KMS-11 (cell line): ENCODE measurements at regions not wholly inside any gene's neighbourhood (a gene's known extent, or its start where the extent isn't known, plus 50 kb on each side); places are given as distances from the start of the nearest gene placed in this dataset.

ENCODE experiments used
- H2AFZ ChIP-seq: fragments of 200-600 bp; sonication (generic); 2 replicates; pipeline ENCODE4 v1.6.1; 2016; ENCODE audit warnings: antibody characterized with exemption, mixed run types, low read depth
- H3K27ac ChIP-seq: fragments of 200-600 bp; sonication (generic); 2 replicates; pipeline ENCODE4 v1.6.1; 2016; ENCODE audit warnings: mild to moderate bottlenecking, mixed run types
- H3K27me3 ChIP-seq: fragments of 200-600 bp; sonication (generic); 2 replicates; pipeline ENCODE4 v1.6.1; 2017; ENCODE audit warnings: mild to moderate bottlenecking, low read depth, mixed run types, moderate library complexity; ENCODE audit not compliant: insufficient read depth
- H3K36me3 ChIP-seq: fragments of 200-600 bp; sonication (generic); 2 replicates; pipeline ENCODE4 v1.6.1; 2017; ENCODE audit warnings: mild to moderate bottlenecking, mixed run types; ENCODE audit not compliant: insufficient read depth
- H3K4me1 ChIP-seq: fragments of 200-600 bp; sonication (generic); 2 replicates; pipeline ENCODE4 v1.6.1; 2016; ENCODE audit warnings: mild to moderate bottlenecking, low read depth, mixed run types; ENCODE audit not compliant: poor library complexity, severe bottlenecking
- H3K4me2 ChIP-seq: fragments of 200-600 bp; sonication (generic); 2 replicates; pipeline ENCODE4 v1.7.0; 2016; ENCODE audit warnings: mild to moderate bottlenecking, mixed run types
- H3K4me3 ChIP-seq: fragments of 200-600 bp; sonication (generic); IDR thresholded peaks from 2 replicates; pipeline ENCODE4 v1.6.1; 2017; ENCODE audit warnings: low read depth, low read length, mixed read lengths; ENCODE audit not compliant: insufficient read depth
- H3K79me2 ChIP-seq: fragments of 200-600 bp; sonication (generic); 2 replicates; pipeline ENCODE4 v1.6.1; 2016; ENCODE audit warnings: low read depth, mixed run types; ENCODE audit not compliant: insufficient read depth
- H3K9ac ChIP-seq: fragments of 200-600 bp; sonication (generic); 2 replicates; pipeline ENCODE4 v1.6.1; 2016; ENCODE audit warnings: mild to moderate bottlenecking, mixed run types
- H4K20me1 ChIP-seq: fragments of 200-600 bp; sonication (generic); 2 replicates; pipeline ENCODE4 v1.6.1; 2016; ENCODE audit warnings: mild to moderate bottlenecking, mixed run types; ENCODE audit not compliant: insufficient read depth
- TF ChIP-seq, protein P1 (sequence below): fragments of 200-600 bp; sonication (generic); conservative IDR thresholded peaks from 2 replicates; pipeline ENCODE4 v1.6.1; 2017; ENCODE audit warnings: low read depth, mild to moderate bottlenecking, antibody characterized with exemption, low read length, moderate library complexity, mixed read lengths

DNA sequence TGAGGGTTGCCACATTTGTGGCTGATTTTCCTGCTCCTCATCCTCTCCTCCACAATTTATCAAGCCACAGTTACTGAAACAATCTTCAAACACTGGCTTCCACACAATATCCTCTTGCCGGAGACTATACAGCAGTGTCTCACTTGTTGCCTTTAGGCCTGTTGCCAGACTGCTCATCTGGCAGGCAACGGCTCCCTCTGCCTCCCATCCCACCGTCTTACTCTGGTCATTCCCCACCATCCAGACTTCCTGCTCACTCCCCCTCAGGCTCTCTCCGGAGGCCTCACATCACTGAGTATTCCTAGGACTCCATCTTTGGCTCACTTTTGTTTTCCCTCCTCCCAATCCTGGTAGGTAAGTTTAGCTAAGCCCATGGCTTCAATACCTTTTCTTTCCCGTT, 301.9 kb downstream of the IL20RB start:
- no peak overlapping the region for H3K27ac ChIP-seq
- no peak overlapping the region for H3K4me2 ChIP-seq
- no peaks in the 10 kb centered on the region for H3K4me1 ChIP-seq
- H2AFZ ChIP-seq: no peak overlapping the region
- H3K79me2 ChIP-seq: no peaks in the 10 kb centered on the region
- no peaks in the 10 kb centered on the region for H4K20me1 ChIP-seq
- H3K4me3 ChIP-seq: no peak overlapping the region
- H3K27me3 ChIP-seq: no peaks in the 10 kb centered on the region
- H3K9ac ChIP-seq: no peak overlapping the region
- no peaks in the 10 kb centered on the region for H3K36me3 ChIP-seq
- TF ChIP-seq, protein P1, sequence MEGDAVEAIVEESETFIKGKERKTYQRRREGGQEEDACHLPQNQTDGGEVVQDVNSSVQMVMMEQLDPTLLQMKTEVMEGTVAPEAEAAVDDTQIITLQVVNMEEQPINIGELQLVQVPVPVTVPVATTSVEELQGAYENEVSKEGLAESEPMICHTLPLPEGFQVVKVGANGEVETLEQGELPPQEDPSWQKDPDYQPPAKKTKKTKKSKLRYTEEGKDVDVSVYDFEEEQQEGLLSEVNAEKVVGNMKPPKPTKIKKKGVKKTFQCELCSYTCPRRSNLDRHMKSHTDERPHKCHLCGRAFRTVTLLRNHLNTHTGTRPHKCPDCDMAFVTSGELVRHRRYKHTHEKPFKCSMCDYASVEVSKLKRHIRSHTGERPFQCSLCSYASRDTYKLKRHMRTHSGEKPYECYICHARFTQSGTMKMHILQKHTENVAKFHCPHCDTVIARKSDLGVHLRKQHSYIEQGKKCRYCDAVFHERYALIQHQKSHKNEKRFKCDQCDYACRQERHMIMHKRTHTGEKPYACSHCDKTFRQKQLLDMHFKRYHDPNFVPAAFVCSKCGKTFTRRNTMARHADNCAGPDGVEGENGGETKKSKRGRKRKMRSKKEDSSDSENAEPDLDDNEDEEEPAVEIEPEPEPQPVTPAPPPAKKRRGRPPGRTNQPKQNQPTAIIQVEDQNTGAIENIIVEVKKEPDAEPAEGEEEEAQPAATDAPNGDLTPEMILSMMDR: no peak

DNA sequence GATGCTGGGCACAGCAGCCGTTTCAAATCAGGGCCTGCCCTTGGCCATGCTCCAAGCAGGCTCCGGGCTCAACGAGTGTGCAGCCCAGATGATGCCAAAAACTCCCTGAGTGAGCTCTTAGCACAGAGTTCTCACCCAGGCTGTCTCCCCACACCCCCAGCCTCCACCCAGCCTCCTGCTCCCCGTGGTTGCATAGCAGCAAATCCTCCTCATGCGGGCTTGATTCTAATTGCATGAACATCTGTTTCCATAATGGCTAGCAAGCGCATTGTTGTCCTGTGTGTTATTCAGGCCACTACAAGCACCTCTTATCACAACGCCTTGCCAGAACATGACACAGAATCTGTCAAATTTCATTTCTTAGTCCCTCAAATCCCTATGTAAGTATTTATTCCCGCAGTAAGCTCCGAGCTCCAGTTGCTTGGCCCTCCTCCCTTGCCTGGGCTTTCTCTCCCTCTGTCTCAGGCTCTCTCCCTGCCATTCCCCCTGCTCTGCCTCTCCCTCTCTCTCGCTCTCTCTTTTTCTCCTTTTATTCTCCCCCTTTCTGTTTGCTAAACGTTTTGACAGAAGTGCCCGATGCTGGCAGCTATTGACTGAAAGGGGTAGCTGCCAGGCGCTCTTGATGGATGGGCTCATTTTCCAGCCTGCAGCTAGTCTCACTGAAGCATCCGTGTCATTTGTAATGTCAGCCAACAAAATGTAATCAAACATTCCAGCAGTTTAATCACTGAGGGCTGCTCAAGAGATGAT, 306.5 kb downstream of the IL20RB start:
- Histone ChIP-seq H3K9ac (no peak overlapping the region), H3K4me1 (no peaks in the 10 kb centered on the region), H3K4me2 (no peak overlapping the region), H2AFZ (no peak overlapping the region), H3K4me3 (no peak overlapping the region), H3K27ac (no peak overlapping the region), H3K79me2 (no peaks in the 10 kb centered on the region), H4K20me1 (no peaks in the 10 kb centered on the region), H3K36me3 (no peaks in the 10 kb centered on the region), H3K27me3 (no peaks in the 10 kb centered on the region)
- TF ChIP-seq, protein P1: no peak

DNA sequence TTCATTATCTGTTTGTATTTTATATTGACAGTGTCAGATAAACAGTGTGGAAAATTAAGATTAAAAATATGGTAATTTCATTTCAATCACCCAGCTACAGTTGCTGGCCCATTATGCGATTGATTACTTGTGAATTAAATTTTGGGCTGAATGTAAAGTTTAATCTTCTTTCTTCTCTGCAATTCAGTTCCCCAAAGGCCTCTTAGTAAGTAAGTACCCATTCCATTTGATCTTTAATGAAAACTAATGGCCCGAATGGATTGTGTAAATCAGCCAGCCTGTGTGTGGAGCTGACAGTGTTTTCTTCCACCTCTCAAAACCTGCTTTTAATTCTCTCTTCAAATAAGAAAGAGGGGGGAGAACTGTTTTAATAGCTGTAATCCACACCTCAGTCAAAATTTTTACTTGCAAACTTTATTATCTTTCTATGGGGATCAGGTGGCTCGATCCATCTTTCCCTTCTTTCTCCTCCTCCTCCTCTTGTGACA, 307.1 kb downstream of the IL20RB start:
- H3K4me2 ChIP-seq: no peak overlapping the region
- no peak overlapping the region for H2AFZ ChIP-seq
- no peak overlapping the region for H3K9ac ChIP-seq
- no peaks in the 10 kb centered on the region for H3K79me2 ChIP-seq
- H3K4me1 ChIP-seq: no peaks in the 10 kb centered on the region
- H3K27ac ChIP-seq: no peak overlapping the region
- TF ChIP-seq, protein P1: no peak
- no peaks in the 10 kb centered on the region for H4K20me1 ChIP-seq
- no peaks in the 10 kb centered on the region for H3K27me3 ChIP-seq
- H3K36me3 ChIP-seq: no peaks in the 10 kb centered on the region
- H3K4me3 ChIP-seq: no peak overlapping the region

DNA sequence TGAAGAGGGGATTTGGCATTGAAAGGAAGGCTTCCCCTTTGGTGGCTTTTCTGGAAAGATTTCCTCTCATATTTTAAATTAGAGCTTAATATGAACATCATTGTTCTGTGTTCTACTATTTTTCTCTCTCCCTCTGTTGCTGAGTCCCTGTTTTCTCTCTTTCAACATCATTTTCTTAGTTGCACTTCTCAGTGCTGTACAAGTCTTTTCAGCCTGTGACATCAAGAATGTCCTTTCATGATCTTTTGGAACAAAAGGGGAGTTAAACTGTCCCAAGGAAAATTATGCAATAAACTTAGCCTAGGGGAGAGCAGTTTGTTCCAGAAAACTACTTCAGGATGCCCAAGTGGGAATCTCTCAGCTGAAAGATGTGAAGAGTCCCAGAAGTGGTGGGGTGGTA, 325.1 kb downstream of the IL20RB start:
- TF ChIP-seq, protein P1: no peak
- H3K9ac ChIP-seq: no peak overlapping the region
- H4K20me1 ChIP-seq: no peaks in the 10 kb centered on the region
- no peak overlapping the region for H3K4me2 ChIP-seq
- H3K79me2 ChIP-seq: no peaks in the 10 kb centered on the region
- H3K27me3 ChIP-seq: no peaks in the 10 kb centered on the region
- H2AFZ ChIP-seq: no peak overlapping the region
- no peak overlapping the region for H3K27ac ChIP-seq
- H3K4me3 ChIP-seq: no peak overlapping the region
- H3K36me3 ChIP-seq: no peaks in the 10 kb centered on the region
- no peaks in the 10 kb centered on the region for H3K4me1 ChIP-seq
